Activated naive CD4-positive, alpha-beta T cell treated with anti-CD3 and anti-CD28 coated beads, Interleukin-2, amount 10 ng/mL, durations not matched to agents 7 days and 5 days (primary cell): ENCODE measurements at regions not wholly inside any gene's neighbourhood (a gene's known extent, or its start where the extent isn't known, plus 50 kb on each side); places are given as distances from the start of the nearest gene placed in this dataset.

ENCODE experiments used
- CTCF ChIA-PET: fragments of 350-600 bp; sonication (Branson Sonifier 250); formaldehyde crosslinking; loops from one replicate; lab custom pipeline; 2021; ENCODE audit warnings: antibody characterized with exemption; lab: Charles Lee
- DNase-seq: peaks from one replicate; pipeline ENCODE4 v3.0.0-alpha.2; 2020
- H3K27ac Mint-ChIP-seq: one replicate; pipeline ENCODE4 v1.8.0; 2021; ENCODE audit warnings: mild to moderate bottlenecking, moderate library complexity, mixed read lengths
- H3K27me3 Mint-ChIP-seq: one replicate; pipeline ENCODE4 v1.8.0; 2021; ENCODE audit warnings: mild to moderate bottlenecking, mixed read lengths
- H3K36me3 Mint-ChIP-seq: one replicate; pipeline ENCODE4 v1.8.0; 2021; ENCODE audit warnings: mixed read lengths
- H3K4me1 Mint-ChIP-seq: one replicate; pipeline ENCODE4 v1.8.0; 2021; ENCODE audit warnings: mixed read lengths
- H3K4me3 Mint-ChIP-seq: one replicate; pipeline ENCODE4 v1.8.0; 2021; ENCODE audit warnings: mild to moderate bottlenecking, moderate library complexity, mixed read lengths
- H3K9me3 Mint-ChIP-seq: one replicate; pipeline ENCODE4 v1.8.0; 2021; ENCODE audit warnings: mixed read lengths

- no peaks in the 10 kb centered on the region for H3K27me3 Mint-ChIP-seq
- no peak overlapping the region for H3K4me3 Mint-ChIP-seq
- peaks cover 2% of the 10 kb centered on the region for H3K9me3 Mint-ChIP-seq
- CTCF ChIA-PET = no interaction called here
- no peaks in the 10 kb centered on the region for H3K4me1 Mint-ChIP-seq
- H3K27ac Mint-ChIP-seq = no peak overlapping the region
- H3K36me3 Mint-ChIP-seq = no peaks in the 10 kb centered on the region
- DNase-seq = no peak
Observed at GRCh38 chr4:60129740-60130139, 1070.4 kb upstream of the ADGRL3 start.

DNA sequence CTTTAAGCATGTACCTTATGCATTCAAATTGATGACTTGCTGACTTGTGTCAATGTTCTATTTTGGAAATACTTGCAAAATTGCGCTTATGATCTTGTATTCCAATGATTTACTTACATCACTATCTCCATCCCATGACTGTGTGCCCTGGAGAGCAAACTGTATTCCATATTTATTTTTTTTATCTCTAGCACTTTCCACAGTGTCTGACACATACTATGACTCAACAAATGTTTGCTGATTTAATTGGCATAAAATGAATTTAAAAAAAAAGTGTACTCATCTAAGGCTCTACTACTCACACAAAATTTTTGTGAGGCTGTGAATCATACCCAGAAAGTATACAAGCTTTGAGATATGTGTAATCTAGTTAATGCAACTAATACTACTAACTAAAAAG is 1066.8 kb upstream of the ADGRL3 start:
- CTCF ChIA-PET = no interaction called here
- H3K4me1 Mint-ChIP-seq = no peaks in the 10 kb centered on the region
- H3K9me3 Mint-ChIP-seq = peaks cover 2% of the 10 kb centered on the region
- H3K27ac Mint-ChIP-seq = no peak overlapping the region
- H3K4me3 Mint-ChIP-seq = no peak overlapping the region
- H3K36me3 Mint-ChIP-seq = no peaks in the 10 kb centered on the region
- no peak for DNase-seq
- no peaks in the 10 kb centered on the region for H3K27me3 Mint-ChIP-seq

DNA sequence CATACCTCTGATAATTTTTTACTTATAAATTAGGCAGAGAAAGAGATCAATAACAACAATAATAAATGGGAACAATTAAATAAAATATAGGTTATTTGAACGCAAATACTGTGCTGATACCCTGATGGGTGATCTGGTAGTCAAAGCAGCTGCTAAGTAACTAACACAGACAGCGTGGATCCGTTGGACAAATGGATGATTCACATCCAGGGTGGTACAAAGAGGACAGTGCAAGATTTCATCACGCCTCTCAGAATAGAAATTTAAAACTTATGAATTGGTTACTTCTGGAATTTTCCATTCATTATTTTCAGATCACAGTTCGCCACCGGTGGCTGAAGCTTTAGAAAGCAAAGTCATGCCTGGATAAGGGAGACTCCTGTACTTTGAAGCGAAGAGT is 1066.0 kb upstream of the ADGRL3 start:
- Mint-ChIP-seq H3K4me1 (no peaks in the 10 kb centered on the region), H3K27me3 (no peaks in the 10 kb centered on the region), H3K36me3 (no peaks in the 10 kb centered on the region), H3K9me3 (peaks cover 2% of the 10 kb centered on the region), H3K27ac (no peak overlapping the region), H3K4me3 (no peak overlapping the region)
- no peak for DNase-seq
- CTCF ChIA-PET = no interaction called here

- H3K4me1 Mint-ChIP-seq = no peaks in the 10 kb centered on the region
- no peak overlapping the region for H3K4me3 Mint-ChIP-seq
- H3K36me3 Mint-ChIP-seq = no peaks in the 10 kb centered on the region
- H3K9me3 Mint-ChIP-seq = peaks cover 27% of the 10 kb centered on the region
- H3K27ac Mint-ChIP-seq = no peak overlapping the region
- DNase-seq = no peak
- no peaks in the 10 kb centered on the region for H3K27me3 Mint-ChIP-seq
- CTCF ChIA-PET = no interaction called here
Observed at GRCh38 chr4:60155088-60155487, 1045.0 kb upstream of the ADGRL3 start.

DNA sequence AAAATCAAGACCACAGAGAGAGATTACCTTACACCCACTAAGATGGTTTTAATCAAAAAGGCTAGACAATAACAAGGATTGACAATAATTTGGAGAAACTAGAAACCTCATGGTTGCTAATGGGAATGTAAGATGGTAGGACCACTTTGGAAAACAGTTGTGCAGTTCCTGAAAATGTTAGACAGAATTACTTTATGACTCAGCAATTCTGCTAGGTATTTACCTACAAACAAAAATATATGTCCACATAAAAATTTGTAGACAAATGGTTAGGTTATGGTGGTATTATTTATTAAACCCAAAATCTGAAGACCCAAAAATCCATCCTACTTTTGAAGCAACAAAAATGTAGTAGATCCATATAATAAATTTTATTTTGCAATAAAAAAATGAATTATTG is 1027.0 kb upstream of the ADGRL3 start:
- CTCF ChIA-PET = no interaction called here
- H3K27me3 Mint-ChIP-seq = no peaks in the 10 kb centered on the region
- DNase-seq = no peak
- H3K36me3 Mint-ChIP-seq = no peaks in the 10 kb centered on the region
- H3K4me1 Mint-ChIP-seq = no peaks in the 10 kb centered on the region
- H3K27ac Mint-ChIP-seq = no peak overlapping the region
- H3K4me3 Mint-ChIP-seq = no peak overlapping the region
- peaks cover 5% of the 10 kb centered on the region for H3K9me3 Mint-ChIP-seq

DNA sequence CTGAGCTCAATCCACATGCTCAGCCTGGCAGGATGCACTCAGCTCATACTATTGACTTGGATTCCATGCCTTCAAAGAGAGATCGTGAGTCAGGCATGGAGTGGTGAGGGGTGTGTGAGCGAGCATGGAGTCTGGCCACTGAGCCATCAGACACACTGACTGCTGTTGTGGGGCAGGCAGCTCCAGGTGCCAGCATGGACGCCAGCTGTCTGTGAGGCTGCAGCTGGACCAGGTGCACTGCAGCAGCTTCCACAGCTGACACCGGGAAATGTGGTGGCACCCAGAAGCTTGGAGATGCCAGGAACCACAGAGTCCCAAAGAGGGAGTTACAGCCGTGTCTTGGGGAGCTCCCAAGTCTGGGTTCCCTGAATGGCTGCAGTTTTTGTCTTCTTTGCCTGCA is 1026.4 kb upstream of the ADGRL3 start:
- no peak overlapping the region for H3K4me3 Mint-ChIP-seq
- H3K27ac Mint-ChIP-seq = no peak overlapping the region
- H3K36me3 Mint-ChIP-seq = no peaks in the 10 kb centered on the region
- no peaks in the 10 kb centered on the region for H3K4me1 Mint-ChIP-seq
- DNase-seq = no peak
- peaks cover 5% of the 10 kb centered on the region for H3K9me3 Mint-ChIP-seq
- CTCF ChIA-PET = no interaction called here
- no peaks in the 10 kb centered on the region for H3K27me3 Mint-ChIP-seq

- H3K36me3 Mint-ChIP-seq = no peaks in the 10 kb centered on the region
- H3K9me3 Mint-ChIP-seq = peaks cover 5% of the 10 kb centered on the region
- no peak overlapping the region for H3K27ac Mint-ChIP-seq
- DNase-seq = no peak
- H3K27me3 Mint-ChIP-seq = no peaks in the 10 kb centered on the region
- CTCF ChIA-PET = no interaction called here
- H3K4me1 Mint-ChIP-seq = no peaks in the 10 kb centered on the region
- H3K4me3 Mint-ChIP-seq = no peak overlapping the region
Observed at GRCh38 chr4:60175241-60175640, 1024.9 kb upstream of the ADGRL3 start.

- CTCF ChIA-PET = no interaction called here
- no peaks in the 10 kb centered on the region for H3K4me1 Mint-ChIP-seq
- H3K4me3 Mint-ChIP-seq = no peak overlapping the region
- H3K27ac Mint-ChIP-seq = no peak overlapping the region
- no peaks in the 10 kb centered on the region for H3K36me3 Mint-ChIP-seq
- H3K9me3 Mint-ChIP-seq = peaks cover 23% of the 10 kb centered on the region
- no peaks in the 10 kb centered on the region for H3K27me3 Mint-ChIP-seq
- no peak for DNase-seq
Observed at GRCh38 chr4:60187428-60187827, 1012.7 kb upstream of the ADGRL3 start.

GRCh38 chr4:60189286-60189685 is 1010.8 kb upstream of the ADGRL3 start:
- CTCF ChIA-PET = no interaction called here
- Mint-ChIP-seq H3K4me3 (no peak overlapping the region), H3K36me3 (no peaks in the 10 kb centered on the region), H3K4me1 (no peaks in the 10 kb centered on the region), H3K27ac (no peak overlapping the region), H3K27me3 (no peaks in the 10 kb centered on the region), H3K9me3 (peaks cover 20% of the 10 kb centered on the region)
- no peak for DNase-seq

DNA sequence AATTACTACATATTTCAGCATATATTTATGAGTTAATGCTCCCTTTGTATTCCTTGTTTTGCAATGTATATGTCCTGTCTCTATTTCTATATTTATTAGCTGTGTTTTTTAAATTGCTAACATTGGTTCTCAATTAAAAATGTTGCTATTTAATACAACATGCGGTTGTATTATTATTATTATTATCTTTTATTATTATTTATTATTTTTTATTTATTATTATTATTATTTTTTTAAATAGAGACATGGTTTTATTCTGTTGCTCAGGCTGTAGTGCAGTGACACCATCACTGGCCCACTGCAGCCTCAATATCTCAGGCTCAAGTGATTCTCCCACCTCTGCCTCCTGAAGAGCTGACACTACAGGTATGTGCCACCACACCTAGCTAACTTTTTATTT is 1005.9 kb upstream of the ADGRL3 start:
- Mint-ChIP-seq H3K9me3 (peaks cover 11% of the 10 kb centered on the region), H3K4me1 (no peaks in the 10 kb centered on the region), H3K27me3 (no peaks in the 10 kb centered on the region), H3K36me3 (no peaks in the 10 kb centered on the region), H3K4me3 (no peak overlapping the region), H3K27ac (no peak overlapping the region)
- CTCF ChIA-PET = interaction anchor here (0.6 kb wide), 1 partner anchor 9 kb away, joined by 3 read pairs; no protein-coding TSS in a partner anchor
- DNase-seq = no peak

GRCh38 chr4:60195256-60195655 is 1004.9 kb upstream of the ADGRL3 start:
- Mint-ChIP-seq H3K27me3 (no peaks in the 10 kb centered on the region), H3K36me3 (no peaks in the 10 kb centered on the region), H3K27ac (no peak overlapping the region), H3K9me3 (peaks cover 4% of the 10 kb centered on the region), H3K4me3 (no peak overlapping the region), H3K4me1 (no peaks in the 10 kb centered on the region)
- CTCF ChIA-PET = no interaction called here
- DNase-seq = no peak

- DNase-seq = peak; percentile 48
- no peaks in the 10 kb centered on the region for H3K4me1 Mint-ChIP-seq
- no peaks in the 10 kb centered on the region for H3K9me3 Mint-ChIP-seq
- CTCF ChIA-PET = no interaction called here
- H3K27me3 Mint-ChIP-seq = no peaks in the 10 kb centered on the region
- H3K27ac Mint-ChIP-seq = no peak overlapping the region
- no peaks in the 10 kb centered on the region for H3K36me3 Mint-ChIP-seq
- no peak overlapping the region for H3K4me3 Mint-ChIP-seq
Observed at GRCh38 chr4:60201052-60201673, 999.0 kb upstream of the ADGRL3 start.

- Mint-ChIP-seq H3K9me3 (peaks cover 1% of the 10 kb centered on the region), H3K27me3 (no peaks in the 10 kb centered on the region), H3K4me3 (no peak overlapping the region), H3K4me1 (no peaks in the 10 kb centered on the region), H3K27ac (no peak overlapping the region), H3K36me3 (no peaks in the 10 kb centered on the region)
- no peak for DNase-seq
- CTCF ChIA-PET = no interaction called here
Observed at GRCh38 chr4:60209588-60209987, 990.5 kb upstream of the ADGRL3 start.

- Mint-ChIP-seq H3K27me3 (no peaks in the 10 kb centered on the region), H3K9me3 (no peaks in the 10 kb centered on the region), H3K4me1 (no peaks in the 10 kb centered on the region), H3K36me3 (no peaks in the 10 kb centered on the region), H3K4me3 (no peak overlapping the region), H3K27ac (no peak overlapping the region)
- CTCF ChIA-PET = no interaction called here
- DNase-seq = no peak
Observed at GRCh38 chr4:60215906-60216305, 984.2 kb upstream of the ADGRL3 start.

DNA sequence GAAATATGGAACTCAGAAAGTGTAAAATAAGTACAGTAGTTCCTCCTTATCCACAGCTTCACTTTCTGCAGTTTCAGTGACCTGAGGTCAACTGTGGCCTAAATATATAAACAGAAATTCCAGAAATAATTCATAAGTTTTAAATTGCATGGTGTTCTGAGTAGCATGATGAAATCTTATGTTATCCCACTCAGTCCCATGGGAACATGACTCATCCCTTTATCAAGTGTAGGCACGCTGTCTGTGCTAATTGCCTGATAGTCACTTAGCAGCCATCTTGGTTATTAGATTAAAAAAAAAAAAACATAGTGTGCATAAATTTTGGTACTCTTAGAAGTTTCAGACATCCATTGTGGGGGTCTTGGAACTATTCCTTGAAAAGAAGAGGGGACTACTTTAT is 983.4 kb upstream of the ADGRL3 start:
- CTCF ChIA-PET = no interaction called here
- Mint-ChIP-seq H3K9me3 (no peaks in the 10 kb centered on the region), H3K4me3 (no peak overlapping the region), H3K36me3 (no peaks in the 10 kb centered on the region), H3K27me3 (no peaks in the 10 kb centered on the region), H3K27ac (no peak overlapping the region), H3K4me1 (no peaks in the 10 kb centered on the region)
- DNase-seq = no peak

GRCh38 chr4:60221866-60222265 is 978.3 kb upstream of the ADGRL3 start:
- H3K4me3 Mint-ChIP-seq = no peak overlapping the region
- no peak for DNase-seq
- CTCF ChIA-PET = no interaction called here
- H3K27me3 Mint-ChIP-seq = no peaks in the 10 kb centered on the region
- H3K27ac Mint-ChIP-seq = no peak overlapping the region
- H3K9me3 Mint-ChIP-seq = no peaks in the 10 kb centered on the region
- H3K4me1 Mint-ChIP-seq = no peaks in the 10 kb centered on the region
- H3K36me3 Mint-ChIP-seq = no peaks in the 10 kb centered on the region
